K562 (cell line): ENCODE measurements at regions not wholly inside any gene's neighbourhood (a gene's known extent, or its start where the extent isn't known, plus 50 kb on each side); places are given as distances from the start of the nearest gene placed in this dataset.
A peak's percentile ranks its signal among the peaks of the same experiment; 100 is the strongest.

Source experiments
- CHD1 ChIP-seq: fragments of 200-600 bp; sonication (generic); IDR thresholded peaks from one replicate; pipeline ENCODE4 v1.6.1; 2012; ENCODE audit warnings: mild to moderate bottlenecking, moderate library complexity, low read length, inconsistent platforms
- JUND ChIP-seq, 2 experiments: IDR thresholded peaks; 2 replicates in 1 of 2; 3 replicates in 1 of 2; pipeline ENCODE4 v1.6.1; 2011; ENCODE audit warnings: borderline replicate concordance in 2 of 2, low read depth in 2 of 2, low read length in 2 of 2, improper control_type of control experiment in 1 of 2, missing biosample characterization in 1 of 2, missing genetic modification characterization in 1 of 2, missing genetic modification reagents in 1 of 2
- MTA2 ChIP-seq: fragments of 450-650 bp; IDR thresholded peaks from 2 replicates; pipeline ENCODE4 v1.6.1; 2016; ENCODE audit warnings: low read depth
- MYC ChIP-seq, 2 experiments: fragments of 250-450 bp in 1 of 2; sonication (Bioruptor Pico) in 1 of 2; IDR thresholded peaks; 2 replicates each; pipeline versions ENCODE4 v1.5.1 to v1.6.1; 2012 to 2021; ENCODE audit warnings: low read depth in 2 of 2, borderline replicate concordance in 1 of 2, improper control_type of control experiment in 1 of 2, low read length in 1 of 2, mild to moderate bottlenecking in 1 of 2, moderate library complexity in 1 of 2
- PHF20 ChIP-seq: fragments of 450-650 bp; IDR thresholded peaks from 2 replicates; pipeline ENCODE4 v1.6.1; 2018; ENCODE audit not compliant: partially characterized antibody
- PHTF2 ChIP-seq: fragments of 250-450 bp; sonication (Bioruptor Pico); IDR thresholded peaks from 2 replicates; pipeline ENCODE4 v1.5.0; 2021; ENCODE audit warnings: mild to moderate bottlenecking
- RBM22 ChIP-seq: fragments of 200-400 bp; formaldehyde crosslinking; IDR thresholded peaks from 2 replicates; pipeline ENCODE4 v1.6.1; 2018; ENCODE audit warnings: low read length, low read depth; ENCODE audit not compliant: poor library complexity, severe bottlenecking
- RFX7 ChIP-seq: fragments of 250-450 bp; sonication (Bioruptor Pico); IDR thresholded peaks from 2 replicates; pipeline ENCODE4 v1.5.1; 2021; ENCODE audit warnings: mild to moderate bottlenecking
- SMAD1 ChIP-seq: fragments of 150-350 bp; IDR thresholded peaks from 2 replicates; pipeline ENCODE4 v1.6.1; 2014; ENCODE audit warnings: low read length, low read depth; ENCODE audit not compliant: partially characterized antibody
- TEAD2 ChIP-seq: fragments of 450-650 bp; IDR thresholded peaks from 2 replicates; pipeline ENCODE4 v1.6.1; 2016; ENCODE audit warnings: missing genetic modification characterization, control low read depth, missing compliant biosample characterization
- ZNF175 ChIP-seq: fragments of 200-800 bp; sonication (Bioruptor generic); IDR thresholded peaks from 2 replicates; pipeline ENCODE4 v1.6.1; 2016; ENCODE audit warnings: low read depth, mild to moderate bottlenecking, missing genetic modification characterization, missing compliant biosample characterization
- TF ChIP-seq, protein P1 (sequence below), 2 experiments: fragments of 450-650 bp; IDR thresholded peaks; 2 replicates each; pipeline ENCODE4 v1.6.1; 2018; ENCODE audit warnings: mild to moderate bottlenecking in 2 of 2, low read depth in 1 of 2; ENCODE audit not compliant: partially characterized antibody in 2 of 2

- TF ChIP-seq JUND (IDR thresholded peaks at IDR 0.05; ENCODE audit: borderline replicate concordance, low read depth, low read length) (peak; percentile 43; the same call in 1 of the 2 replicates), JUND (tag; IDR thresholded peaks at IDR 0.05; ENCODE audit: borderline replicate concordance, low read depth, low read length) (peak; percentile 2; the same call in 1 of the 3 replicates), MTA2 (no peak), ZNF175 (CRISPR knock-in tag) (0 out of 2 replicates have a peak, but pooled peaks have one; percentile 50), CHD1 (no peak), SMAD1 (peak; percentile 34), RBM22 (no peak), RFX7 (CRISPR knock-in tag) (no peak), MYC (IDR thresholded peaks at IDR 0.05; ENCODE audit: low read depth, low read length) (peak; percentile 65), MYC (CRISPR knock-in tag; IDR thresholded peaks at IDR 0.05; ENCODE audit: borderline replicate concordance, low read depth) (no peak), TEAD2 (tag) (no peak), PHF20 (peak; percentile 21), PHTF2 (no peak)
- TF ChIP-seq, protein P1, sequence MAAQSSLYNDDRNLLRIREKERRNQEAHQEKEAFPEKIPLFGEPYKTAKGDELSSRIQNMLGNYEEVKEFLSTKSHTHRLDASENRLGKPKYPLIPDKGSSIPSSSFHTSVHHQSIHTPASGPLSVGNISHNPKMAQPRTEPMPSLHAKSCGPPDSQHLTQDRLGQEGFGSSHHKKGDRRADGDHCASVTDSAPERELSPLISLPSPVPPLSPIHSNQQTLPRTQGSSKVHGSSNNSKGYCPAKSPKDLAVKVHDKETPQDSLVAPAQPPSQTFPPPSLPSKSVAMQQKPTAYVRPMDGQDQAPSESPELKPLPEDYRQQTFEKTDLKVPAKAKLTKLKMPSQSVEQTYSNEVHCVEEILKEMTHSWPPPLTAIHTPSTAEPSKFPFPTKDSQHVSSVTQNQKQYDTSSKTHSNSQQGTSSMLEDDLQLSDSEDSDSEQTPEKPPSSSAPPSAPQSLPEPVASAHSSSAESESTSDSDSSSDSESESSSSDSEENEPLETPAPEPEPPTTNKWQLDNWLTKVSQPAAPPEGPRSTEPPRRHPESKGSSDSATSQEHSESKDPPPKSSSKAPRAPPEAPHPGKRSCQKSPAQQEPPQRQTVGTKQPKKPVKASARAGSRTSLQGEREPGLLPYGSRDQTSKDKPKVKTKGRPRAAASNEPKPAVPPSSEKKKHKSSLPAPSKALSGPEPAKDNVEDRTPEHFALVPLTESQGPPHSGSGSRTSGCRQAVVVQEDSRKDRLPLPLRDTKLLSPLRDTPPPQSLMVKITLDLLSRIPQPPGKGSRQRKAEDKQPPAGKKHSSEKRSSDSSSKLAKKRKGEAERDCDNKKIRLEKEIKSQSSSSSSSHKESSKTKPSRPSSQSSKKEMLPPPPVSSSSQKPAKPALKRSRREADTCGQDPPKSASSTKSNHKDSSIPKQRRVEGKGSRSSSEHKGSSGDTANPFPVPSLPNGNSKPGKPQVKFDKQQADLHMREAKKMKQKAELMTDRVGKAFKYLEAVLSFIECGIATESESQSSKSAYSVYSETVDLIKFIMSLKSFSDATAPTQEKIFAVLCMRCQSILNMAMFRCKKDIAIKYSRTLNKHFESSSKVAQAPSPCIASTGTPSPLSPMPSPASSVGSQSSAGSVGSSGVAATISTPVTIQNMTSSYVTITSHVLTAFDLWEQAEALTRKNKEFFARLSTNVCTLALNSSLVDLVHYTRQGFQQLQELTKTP (IDR thresholded peaks at IDR 0.05; ENCODE audit: low read depth in 1 of 2, partially characterized antibody in 2 of 2) = peak in 1 of 2 experiments; percentile 33
Measured at GRCh38 chr19:46954993-46955812, 64.4 kb upstream of the NPAS1 start (continued).
